ENCODE measurements at regions not wholly inside any gene's neighbourhood (a gene's known extent, or its start where the extent isn't known, plus 50 kb on each side); places are given as distances from the start of the nearest gene placed in this dataset.
"Not testable (repeated sequence)": the region's sequence is repeated elsewhere in the genome, so short reads cannot be mapped to it uniquely, and the experiment has no call there.

DNA sequence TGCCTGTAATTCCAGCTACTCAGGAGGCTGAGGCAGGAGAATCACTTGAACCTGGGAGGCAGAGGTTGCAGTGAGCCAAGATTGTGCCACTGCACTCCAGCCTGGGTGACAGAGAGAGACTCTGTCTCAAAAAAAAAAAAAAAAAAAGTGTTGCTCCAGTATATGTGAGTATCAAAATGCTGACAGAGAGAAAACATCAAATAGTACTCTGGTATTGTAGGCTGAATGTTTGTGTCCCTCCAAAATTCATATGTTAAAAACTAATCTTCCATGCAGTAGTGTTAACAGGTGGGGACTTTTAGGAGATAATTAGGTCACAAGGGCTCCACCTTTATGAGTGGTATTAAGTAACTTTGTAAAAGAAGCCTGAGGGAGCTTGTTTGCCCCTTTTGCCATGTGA lies 67.4 kb upstream of the KLF7 start:
- H3K36me3 ChIP-seq (ENCODE audit: control insufficient read depth in 2 of 2, insufficient read depth in 2 of 2, low read length in 1 of 2); H3K27ac ChIP-seq (ENCODE audit: low read depth in 2 of 2, low read length in 1 of 2); H3K4me3 ChIP-seq (ENCODE audit: low read depth in 1 of 2, low read length in 2 of 2); H3K9me3 ChIP-seq (ENCODE audit: control insufficient read depth in 2 of 2, insufficient read depth in 1 of 2, low read depth in 1 of 2, low read length in 1 of 2); H3K27me3 ChIP-seq (ENCODE audit: control insufficient read depth in 1 of 2, insufficient read depth in 2 of 2, low read length in 2 of 2); H3K4me1 ChIP-seq (ENCODE audit: control insufficient read depth in 2 of 2, insufficient read depth in 2 of 2, low read length in 1 of 2): not testable (repeated sequence)

- no peaks in the 10 kb centered on the region for H3K36me3 ChIP-seq (ENCODE audit: control insufficient read depth in 2 of 2, insufficient read depth in 2 of 2, low read length in 1 of 2)
- 72 to 77% methylated on average over 3 of the region's 3 CpGs for WGBS, 2 donors
Observed at GRCh38 chr2:207233731-207234130, 68.0 kb upstream of the KLF7 start.

GRCh38 chr2:207235621-207236020 lies 69.9 kb upstream of the KLF7 start:
- WGBS, 2 donors = 82 to 91% methylated on average over 4 of the region's 4 CpGs
- H3K27ac ChIP-seq (ENCODE audit: low read depth in 2 of 2, low read length in 1 of 2) = no peak overlapping the region

More at GRCh38 chr2:207233731-207234130, 68.0 kb upstream of the KLF7 start:
- Histone ChIP-seq H3K27me3 (ENCODE audit: control insufficient read depth in 1 of 2, insufficient read depth in 2 of 2, low read length in 2 of 2) (no peaks in the 10 kb centered on the region), H3K9me3 (ENCODE audit: control insufficient read depth in 2 of 2, insufficient read depth in 1 of 2, low read depth in 1 of 2, low read length in 1 of 2) (no peaks in the 10 kb centered on the region), H3K4me1 (ENCODE audit: control insufficient read depth in 2 of 2, insufficient read depth in 2 of 2, low read length in 1 of 2) (peaks cover 0 to 2% of the 10 kb centered on the region in 2 donors), H3K4me3 (ENCODE audit: low read depth in 1 of 2, low read length in 2 of 2) (no peak overlapping the region), H3K27ac (ENCODE audit: low read depth in 2 of 2, low read length in 1 of 2) (no peak overlapping the region)

DNA sequence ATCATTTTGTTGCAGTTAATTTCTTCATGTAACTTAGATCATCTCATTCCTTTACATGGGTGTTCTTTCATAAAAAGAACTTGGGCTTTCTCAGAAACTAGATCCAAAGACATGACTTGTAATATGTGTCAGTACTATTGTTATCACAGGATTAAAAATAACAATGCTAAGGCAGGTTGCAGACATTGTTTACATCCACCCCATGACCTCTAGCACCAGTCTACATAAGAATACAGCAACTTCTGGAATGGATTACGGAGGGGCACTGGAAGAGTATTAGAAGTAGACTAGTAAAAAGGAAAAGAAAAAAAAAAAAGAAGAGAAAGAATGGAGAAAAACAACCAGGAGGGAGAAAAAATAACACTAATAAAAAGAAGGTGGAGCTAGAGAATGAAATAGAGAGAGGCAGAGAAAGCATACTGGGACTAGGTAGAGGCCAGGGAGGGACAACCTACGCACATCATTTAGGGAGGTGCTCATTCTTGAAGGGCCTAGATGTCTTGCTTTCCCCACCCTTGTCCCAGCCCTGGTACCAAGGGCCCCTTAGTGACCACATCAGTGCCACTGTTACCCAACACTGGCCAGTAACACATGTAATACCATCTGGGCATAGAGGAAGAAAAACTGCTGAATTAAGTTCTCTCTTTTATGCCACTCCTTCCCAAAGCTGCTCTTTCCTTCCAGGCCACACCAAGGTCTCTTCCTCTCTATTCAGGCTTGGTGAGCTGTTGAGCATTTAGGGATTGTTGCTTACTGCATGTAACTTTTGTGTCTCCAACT lies 70.6 kb upstream of the KLF7 start:
- Histone ChIP-seq H3K27me3 (ENCODE audit: control insufficient read depth in 1 of 2, insufficient read depth in 2 of 2, low read length in 2 of 2) (no peaks in the 10 kb centered on the region), H3K27ac (ENCODE audit: low read depth in 2 of 2, low read length in 1 of 2) (no peak overlapping the region), H3K4me1 (ENCODE audit: control insufficient read depth in 2 of 2, insufficient read depth in 2 of 2, low read length in 1 of 2) (peaks cover 3 to 7% of the 10 kb centered on the region in 2 donors), H3K36me3 (ENCODE audit: control insufficient read depth in 2 of 2, insufficient read depth in 2 of 2, low read length in 1 of 2) (no peaks in the 10 kb centered on the region), H3K9me3 (ENCODE audit: control insufficient read depth in 2 of 2, insufficient read depth in 1 of 2, low read depth in 1 of 2, low read length in 1 of 2) (peaks cover 0 to 3% of the 10 kb centered on the region in 2 donors), H3K4me3 (ENCODE audit: low read depth in 1 of 2, low read length in 2 of 2) (no peak overlapping the region)
- 93% methylated on average over 2 of the region's 2 CpGs for WGBS, 2 donors

More at GRCh38 chr2:207235621-207236020, 69.9 kb upstream of the KLF7 start:
- Histone ChIP-seq H3K4me3 (ENCODE audit: low read depth in 1 of 2, low read length in 2 of 2) (no peak overlapping the region), H3K36me3 (ENCODE audit: control insufficient read depth in 2 of 2, insufficient read depth in 2 of 2, low read length in 1 of 2) (no peaks in the 10 kb centered on the region), H3K9me3 (ENCODE audit: control insufficient read depth in 2 of 2, insufficient read depth in 1 of 2, low read depth in 1 of 2, low read length in 1 of 2) (no peaks in the 10 kb centered on the region), H3K27me3 (ENCODE audit: control insufficient read depth in 1 of 2, insufficient read depth in 2 of 2, low read length in 2 of 2) (no peaks in the 10 kb centered on the region), H3K4me1 (ENCODE audit: control insufficient read depth in 2 of 2, insufficient read depth in 2 of 2, low read length in 1 of 2) (peaks cover 0 to 7% of the 10 kb centered on the region in 2 donors)

DNA sequence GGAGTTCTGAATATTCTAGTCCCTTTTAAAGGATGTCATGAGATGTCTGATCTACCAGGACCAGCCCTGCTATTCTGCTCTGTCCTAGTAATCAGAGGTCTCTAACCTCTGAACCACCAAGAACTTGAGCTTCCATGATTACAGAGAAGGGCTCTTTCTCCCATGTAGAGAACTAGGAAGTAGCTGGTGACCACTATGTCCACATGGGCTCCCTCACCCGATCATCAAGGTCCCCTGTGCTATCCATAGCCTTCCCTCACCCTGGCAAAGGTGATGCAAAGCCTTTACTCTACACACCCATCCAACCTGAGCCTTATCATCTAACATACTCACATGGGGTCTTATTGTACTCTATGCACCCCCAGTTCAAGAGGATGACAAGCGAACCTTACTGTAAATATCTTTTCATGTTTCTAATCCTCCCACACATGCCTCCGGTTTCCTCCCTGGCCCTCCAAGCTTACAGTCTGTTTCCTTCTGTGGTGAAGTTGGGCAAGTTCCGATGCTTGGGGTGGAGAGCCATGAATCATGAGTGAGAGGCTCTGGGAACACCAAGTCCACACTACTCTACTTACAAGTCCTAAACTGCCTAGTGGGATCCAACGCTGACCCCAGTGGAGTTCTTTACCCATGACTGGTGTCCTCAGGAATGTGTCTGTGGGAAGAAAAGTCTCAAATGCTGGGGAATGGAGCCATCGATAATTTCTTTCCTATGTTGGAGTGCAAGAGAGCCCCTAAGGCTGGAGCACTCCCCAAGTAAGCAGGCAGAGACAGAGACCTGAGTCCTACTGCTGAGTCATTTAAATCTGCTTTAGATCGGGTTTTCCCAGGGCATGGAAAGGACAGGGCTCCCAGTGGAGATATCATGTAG lies 73.3 kb upstream of the KLF7 start:
- H3K27ac ChIP-seq (ENCODE audit: low read depth in 2 of 2, low read length in 1 of 2) = peak overlapping the region; percentile 89 to 94
- H3K36me3 ChIP-seq (ENCODE audit: control insufficient read depth in 2 of 2, insufficient read depth in 2 of 2, low read length in 1 of 2) = no peaks in the 10 kb centered on the region
- H3K9me3 ChIP-seq (ENCODE audit: control insufficient read depth in 2 of 2, insufficient read depth in 1 of 2, low read depth in 1 of 2, low read length in 1 of 2) = peaks cover 0 to 3% of the 10 kb centered on the region in 2 donors
- H3K4me1 ChIP-seq (ENCODE audit: control insufficient read depth in 2 of 2, insufficient read depth in 2 of 2, low read length in 1 of 2) = peaks cover 3 to 7% of the 10 kb centered on the region in 2 donors
- no peaks in the 10 kb centered on the region for H3K27me3 ChIP-seq (ENCODE audit: control insufficient read depth in 1 of 2, insufficient read depth in 2 of 2, low read length in 2 of 2)
- H3K4me3 ChIP-seq (ENCODE audit: low read depth in 1 of 2, low read length in 2 of 2) = no peak overlapping the region
- WGBS, 2 donors = 32 to 53% methylated on average over 7 of the region's 7 CpGs

GRCh38 chr2:207239754-207240494 lies 74.2 kb upstream of the KLF7 start:
- H3K4me3 ChIP-seq (ENCODE audit: low read depth in 1 of 2, low read length in 2 of 2) = no peak overlapping the region
- peaks cover 0 to 3% of the 10 kb centered on the region in 2 donors for H3K9me3 ChIP-seq (ENCODE audit: control insufficient read depth in 2 of 2, insufficient read depth in 1 of 2, low read depth in 1 of 2, low read length in 1 of 2)
- H3K36me3 ChIP-seq (ENCODE audit: control insufficient read depth in 2 of 2, insufficient read depth in 2 of 2, low read length in 1 of 2) = no peaks in the 10 kb centered on the region
- 35 to 45% methylated on average over 9 of the region's 9 CpGs for WGBS, 2 donors
- peak overlapping the region; percentile 88 to 94 for H3K27ac ChIP-seq (ENCODE audit: low read depth in 2 of 2, low read length in 1 of 2)
- H3K27me3 ChIP-seq (ENCODE audit: control insufficient read depth in 1 of 2, insufficient read depth in 2 of 2, low read length in 2 of 2) = no peaks in the 10 kb centered on the region
- H3K4me1 ChIP-seq (ENCODE audit: control insufficient read depth in 2 of 2, insufficient read depth in 2 of 2, low read length in 1 of 2) = peaks cover 3 to 7% of the 10 kb centered on the region in 2 donors

- H3K9me3 ChIP-seq (ENCODE audit: control insufficient read depth in 2 of 2, insufficient read depth in 1 of 2, low read depth in 1 of 2, low read length in 1 of 2) = peaks cover 0 to 3% of the 10 kb centered on the region in 2 donors
- 75 to 85% methylated on average over 1 of the region's 1 CpG for WGBS, 2 donors
- no peak overlapping the region for H3K27ac ChIP-seq (ENCODE audit: low read depth in 2 of 2, low read length in 1 of 2)
- H3K4me1 ChIP-seq (ENCODE audit: control insufficient read depth in 2 of 2, insufficient read depth in 2 of 2, low read length in 1 of 2) = peaks cover 3 to 7% of the 10 kb centered on the region in 2 donors
- no peaks in the 10 kb centered on the region for H3K27me3 ChIP-seq (ENCODE audit: control insufficient read depth in 1 of 2, insufficient read depth in 2 of 2, low read length in 2 of 2)
- no peaks in the 10 kb centered on the region for H3K36me3 ChIP-seq (ENCODE audit: control insufficient read depth in 2 of 2, insufficient read depth in 2 of 2, low read length in 1 of 2)
- H3K4me3 ChIP-seq (ENCODE audit: low read depth in 1 of 2, low read length in 2 of 2) = no peak overlapping the region
Observed at GRCh38 chr2:207240649-207241048, 74.9 kb upstream of the KLF7 start.

- 68 to 78% methylated on average over 3 of the region's 3 CpGs for WGBS, 2 donors
- Histone ChIP-seq H3K4me3 (ENCODE audit: low read depth in 1 of 2, low read length in 2 of 2) (no peak overlapping the region), H3K27me3 (ENCODE audit: control insufficient read depth in 1 of 2, insufficient read depth in 2 of 2, low read length in 2 of 2) (no peaks in the 10 kb centered on the region), H3K27ac (ENCODE audit: low read depth in 2 of 2, low read length in 1 of 2) (no peak overlapping the region), H3K36me3 (ENCODE audit: control insufficient read depth in 2 of 2, insufficient read depth in 2 of 2, low read length in 1 of 2) (no peaks in the 10 kb centered on the region), H3K9me3 (ENCODE audit: control insufficient read depth in 2 of 2, insufficient read depth in 1 of 2, low read depth in 1 of 2, low read length in 1 of 2) (peaks cover 0 to 3% of the 10 kb centered on the region in 2 donors), H3K4me1 (ENCODE audit: control insufficient read depth in 2 of 2, insufficient read depth in 2 of 2, low read length in 1 of 2) (peaks cover 3 to 7% of the 10 kb centered on the region in 2 donors)
Observed at GRCh38 chr2:207241198-207241597, 75.5 kb upstream of the KLF7 start.

GRCh38 chr2:207243601-207244000 lies 77.9 kb upstream of the KLF7 start:
- WGBS, 2 donors = 78 to 82% methylated on average over 1 of the region's 1 CpG
- Histone ChIP-seq H3K27ac (ENCODE audit: low read depth in 2 of 2, low read length in 1 of 2) (no peak overlapping the region), H3K9me3 (ENCODE audit: control insufficient read depth in 2 of 2, insufficient read depth in 1 of 2, low read depth in 1 of 2, low read length in 1 of 2) (peaks cover 0 to 3% of the 10 kb centered on the region in 2 donors), H3K4me3 (ENCODE audit: low read depth in 1 of 2, low read length in 2 of 2) (no peak overlapping the region), H3K36me3 (ENCODE audit: control insufficient read depth in 2 of 2, insufficient read depth in 2 of 2, low read length in 1 of 2) (no peaks in the 10 kb centered on the region), H3K27me3 (ENCODE audit: control insufficient read depth in 1 of 2, insufficient read depth in 2 of 2, low read length in 2 of 2) (no peaks in the 10 kb centered on the region), H3K4me1 (ENCODE audit: control insufficient read depth in 2 of 2, insufficient read depth in 2 of 2, low read length in 1 of 2) (peaks cover 3 to 6% of the 10 kb centered on the region in 2 donors)
